ENCODE measurements at regions not wholly inside any gene's neighbourhood (a gene's known extent, or its start where the extent isn't known, plus 50 kb on each side); places are given as distances from the start of the nearest gene placed in this dataset.
"Not testable (repeated sequence)": the region's sequence is repeated elsewhere in the genome, so short reads cannot be mapped to it uniquely, and the experiment has no call there.

DNA sequence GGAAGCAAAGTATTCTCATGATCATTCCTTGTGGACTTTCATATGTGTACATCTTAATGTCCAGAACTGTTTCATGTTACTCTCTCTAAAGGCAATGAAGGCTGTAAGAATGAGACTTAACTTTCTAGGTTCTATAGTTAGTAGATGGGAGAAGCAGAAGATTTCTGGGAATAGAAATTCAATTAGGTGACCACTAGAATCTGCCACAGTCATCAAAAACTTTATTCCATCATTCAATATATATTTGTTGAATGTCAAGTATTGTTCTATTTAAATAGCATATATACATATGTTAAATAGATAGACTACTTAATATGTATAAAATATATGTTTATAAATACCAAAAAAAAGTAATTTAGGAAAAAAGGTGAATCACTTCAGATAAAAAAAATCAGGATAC, 972.9 kb downstream of the SLC6A15 start:
- ChIA-PET CTCF (interaction anchor here (1.3 kb wide), 1 partner anchor 29 kb away, joined by 3 read pairs; no protein-coding TSS in a partner anchor), POLR2A (no interaction called here)
- no peak for DNase-seq (ENCODE audit: extremely low spot score)

DNA sequence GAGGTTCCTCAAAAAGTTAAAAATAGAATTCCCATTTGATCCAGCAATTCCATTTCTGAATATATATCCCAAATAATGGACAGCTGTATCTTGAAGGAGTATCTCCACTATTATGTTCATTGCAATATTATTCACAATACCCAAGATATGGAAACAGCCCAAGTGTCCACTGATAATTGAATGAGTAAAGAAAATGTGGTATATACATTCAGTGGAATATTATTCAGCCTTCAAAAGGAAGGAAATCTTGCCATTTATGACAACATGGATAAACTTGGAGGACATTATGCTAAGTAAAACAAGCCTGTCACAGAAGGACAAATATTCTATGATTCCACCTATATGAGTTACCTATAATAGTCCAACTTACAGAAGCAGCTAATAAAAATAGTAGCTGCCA, 979.0 kb downstream of the SLC6A15 start:
- DNase-seq (ENCODE audit: extremely low spot score), result no peak
- no peak for TF ChIP-seq CTCF (IDR thresholded peaks at IDR 0.05; ENCODE audit: control extremely low read depth, extremely low read depth, low read depth, missing control alignments)
- ChIA-PET CTCF (no interaction called here), POLR2A (no interaction called here)

More for the DNA sequence above, 972.9 kb downstream of the SLC6A15 start:
- no peak for TF ChIP-seq CTCF (IDR thresholded peaks at IDR 0.05; ENCODE audit: control extremely low read depth, extremely low read depth, low read depth, missing control alignments)

DNA sequence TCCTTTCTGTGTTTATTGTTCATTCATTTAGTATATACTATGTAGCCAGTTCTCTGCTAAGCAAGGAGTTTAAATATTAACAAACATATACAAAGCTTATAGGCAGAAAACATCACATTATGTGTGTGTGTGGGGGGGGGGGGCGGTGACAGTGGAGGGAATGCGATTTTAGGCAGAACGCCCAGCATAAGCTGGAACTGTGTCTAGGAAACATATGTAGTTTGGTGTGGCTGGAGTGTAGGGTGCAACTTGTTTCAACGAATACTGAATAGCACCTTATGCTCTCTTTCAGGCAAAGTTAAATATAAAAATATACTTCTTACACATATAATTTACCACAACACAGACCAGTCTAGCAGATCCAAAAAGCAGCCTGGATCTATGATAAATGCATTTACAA, 980.6 kb downstream of the SLC6A15 start:
- no peak for TF ChIP-seq CTCF (IDR thresholded peaks at IDR 0.05; ENCODE audit: control extremely low read depth, extremely low read depth, low read depth, missing control alignments)
- no peak for DNase-seq (ENCODE audit: extremely low spot score)
- ChIA-PET POLR2A (no interaction called here), CTCF (no interaction called here)

- CTCF ChIA-PET, result no interaction called here
- TF ChIP-seq CTCF (IDR thresholded peaks at IDR 0.05; ENCODE audit: control extremely low read depth, extremely low read depth, low read depth, missing control alignments), result no peak
- DNase-seq (ENCODE audit: extremely low spot score), result no peak
- POLR2A ChIA-PET, result no interaction called here
These were observed 981.1 kb downstream of the SLC6A15 start for GRCh38 chr12:83931451-83931850.

GRCh38 chr12:83929792-83930191, 982.8 kb downstream of the SLC6A15 start:
- DNase-seq (ENCODE audit: extremely low spot score); POLR2A ChIA-PET; CTCF ChIA-PET: not testable (repeated sequence)

GRCh38 chr12:83920821-83921547, 991.6 kb downstream of the SLC6A15 start:
- DNase-seq (ENCODE audit: extremely low spot score), result no peak
- no peak for TF ChIP-seq CTCF (IDR thresholded peaks at IDR 0.05; ENCODE audit: control extremely low read depth, extremely low read depth, low read depth, missing control alignments)
- ChIA-PET CTCF (no interaction called here), POLR2A (no interaction called here)

GRCh38 chr12:83919081-83919480, 993.5 kb downstream of the SLC6A15 start:
- no peak for DNase-seq (ENCODE audit: extremely low spot score)
- ChIA-PET POLR2A (no interaction called here), CTCF (no interaction called here)
- no peak for TF ChIP-seq CTCF (IDR thresholded peaks at IDR 0.05; ENCODE audit: control extremely low read depth, extremely low read depth, low read depth, missing control alignments)

Measured in GM10248 (cell line).